ENCODE measurements at regions not wholly inside any gene's neighbourhood (a gene's known extent, or its start where the extent isn't known, plus 50 kb on each side); places are given as distances from the start of the nearest gene placed in this dataset.

GRCh38 chrX:121455890-121456289 lies 408.5 kb downstream of the GLUD2 start:
- no peak for TF ChIP-seq EP300 (IDR thresholded peaks at IDR 0.05; ENCODE audit: borderline replicate concordance)
- TF ChIP-seq TAF1 (IDR thresholded peaks at IDR 0.05; ENCODE audit: low read depth): no peak
- TF ChIP-seq NFIC (IDR thresholded peaks at IDR 0.05): no peak
- no peak for TF ChIP-seq TCF12 (IDR thresholded peaks at IDR 0.05; ENCODE audit: low read depth)
- no peak for TF ChIP-seq EGR1 (IDR thresholded peaks at IDR 0.05)
- no peak for TF ChIP-seq CEBPB (IDR thresholded peaks at IDR 0.05)
- no peak for TF ChIP-seq USF1 (IDR thresholded peaks at IDR 0.05)
